Upper lobe of left lung (tissue), 4 donors: ENCODE measurements at regions not wholly inside any gene's neighbourhood (a gene's known extent, or its start where the extent isn't known, plus 50 kb on each side); places are given as distances from the start of the nearest gene placed in this dataset.

ENCODE experiments used
- CTCF ChIP-seq, 6 experiments: fragments of 450-650 bp in 4 of 6; fragments of 200-600 bp in 2 of 6; sonication (generic) in 2 of 6; IDR thresholded peaks; one replicate each; pipeline ENCODE4 v1.5.1; 2016 to 2019; ENCODE audit warnings: antibody characterized with exemption in 6 of 6
- POLR2AphosphoS5 ChIP-seq, 2 donors: sonication (generic); formaldehyde crosslinking; IDR thresholded peaks; one replicate each; pipeline ENCODE4 v1.5.1; 2017; ENCODE audit warnings: antibody characterized with exemption in 2 of 2

- TF ChIP-seq CTCF (IDR thresholded peaks at IDR 0.05) (no peak), POLR2AphosphoS5 (IDR thresholded peaks at IDR 0.05) (no peak)
Observed at GRCh38 chr14:23801766-23802165, 151.8 kb upstream of the DHRS4 start.
